ENCODE measurements at regions not wholly inside any gene's neighbourhood (a gene's known extent, or its start where the extent isn't known, plus 50 kb on each side); places are given as distances from the start of the nearest gene placed in this dataset.
"Not testable (repeated sequence)": the region's sequence is repeated elsewhere in the genome, so short reads cannot be mapped to it uniquely, and the experiment has no call there.

- no peak for DNase-seq
These were observed 1739.0 kb upstream of the C9orf72 start for GRCh38 chr9:29312327-29312726.

GRCh38 chr9:29319736-29320513, 1746.6 kb upstream of the C9orf72 start:
- no peak for DNase-seq

- no peak for DNase-seq
These were observed 1749.0 kb upstream of the C9orf72 start for GRCh38 chr9:29322240-29322639.

GRCh38 chr9:29325894-29326293, 1752.6 kb upstream of the C9orf72 start:
- no peak for DNase-seq

GRCh38 chr9:29332789-29333188, 1759.5 kb upstream of the C9orf72 start:
- DNase-seq, result no peak

GRCh38 chr9:29336281-29336680, 1763.0 kb upstream of the C9orf72 start:
- DNase-seq, result no peak

GRCh38 chr9:29339387-29339786, 1766.1 kb upstream of the C9orf72 start:
- no peak for DNase-seq

- no peak for DNase-seq
These were observed 1775.7 kb upstream of the C9orf72 start for GRCh38 chr9:29348999-29349398.

- no peak for DNase-seq
These were observed 1816.1 kb upstream of the C9orf72 start for GRCh38 chr9:29389421-29389820.

- no peak for DNase-seq
These were observed 1817.6 kb upstream of the C9orf72 start for GRCh38 chr9:29390859-29391258.

- DNase-seq, result no peak
These were observed 1819.8 kb upstream of the C9orf72 start for GRCh38 chr9:29393064-29393463.

GRCh38 chr9:29394855-29395254, 1821.6 kb upstream of the C9orf72 start:
- no peak for DNase-seq

GRCh38 chr9:29397148-29397547, 1823.9 kb upstream of the C9orf72 start:
- DNase-seq, result no peak

GRCh38 chr9:29416204-29416603, 1842.9 kb upstream of the C9orf72 start:
- DNase-seq, result no peak

- DNase-seq, result no peak
These were observed 1849.2 kb upstream of the C9orf72 start for GRCh38 chr9:29422438-29422837.

- no peak for DNase-seq
These were observed 1858.9 kb upstream of the C9orf72 start for GRCh38 chr9:29432191-29432590.

GRCh38 chr9:29432656-29433055, 1859.4 kb upstream of the C9orf72 start:
- not testable (repeated sequence) for DNase-seq

GRCh38 chr9:29435368-29435767, 1862.1 kb upstream of the C9orf72 start:
- DNase-seq, result no peak

GRCh38 chr9:29437526-29437925, 1864.2 kb upstream of the C9orf72 start:
- DNase-seq, result no peak

- no peak for DNase-seq
These were observed 1866.7 kb upstream of the C9orf72 start for GRCh38 chr9:29439961-29440360.

- DNase-seq, result no peak
These were observed 1867.2 kb upstream of the C9orf72 start for GRCh38 chr9:29440449-29440848.

GRCh38 chr9:29445751-29446150, 1872.5 kb upstream of the C9orf72 start:
- DNase-seq, result no peak

- DNase-seq, result no peak
These were observed 1876.0 kb upstream of the C9orf72 start for GRCh38 chr9:29449306-29449705.

GRCh38 chr9:29450343-29450875, 1877.1 kb upstream of the C9orf72 start:
- DNase-seq, result not testable (repeated sequence)

GRCh38 chr9:29456940-29457339, 1883.7 kb upstream of the C9orf72 start:
- no peak for DNase-seq

All from right forelimb (tissue), 1 donor.